ENCODE measurements at regions not wholly inside any gene's neighbourhood (a gene's known extent, or its start where the extent isn't known, plus 50 kb on each side); places are given as distances from the start of the nearest gene placed in this dataset.

DNA sequence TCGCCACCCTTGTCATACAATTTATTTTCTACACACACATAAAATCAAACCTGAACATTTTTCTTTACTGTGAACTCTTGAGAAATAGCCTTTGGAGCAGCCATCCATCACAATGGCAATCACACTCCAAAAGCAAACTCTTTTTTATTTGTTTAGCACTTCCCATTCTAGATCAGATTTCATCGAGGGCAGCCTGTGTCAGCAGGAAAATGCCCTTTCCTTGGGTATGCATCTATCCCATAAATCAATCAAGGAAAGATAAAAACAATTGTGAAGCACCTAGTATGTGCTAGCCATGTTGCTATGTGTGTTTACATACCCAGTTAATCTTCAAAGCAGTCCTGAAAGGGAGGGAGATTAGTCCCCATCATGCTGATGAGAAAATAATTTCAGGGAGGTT, 484.1 kb upstream of the USP24 start:
- no peak for TF ChIP-seq EZH2phosphoT487 (IDR thresholded peaks at IDR 0.05; ENCODE audit: borderline replicate concordance, low read length)
- TF ChIP-seq, protein P1, sequence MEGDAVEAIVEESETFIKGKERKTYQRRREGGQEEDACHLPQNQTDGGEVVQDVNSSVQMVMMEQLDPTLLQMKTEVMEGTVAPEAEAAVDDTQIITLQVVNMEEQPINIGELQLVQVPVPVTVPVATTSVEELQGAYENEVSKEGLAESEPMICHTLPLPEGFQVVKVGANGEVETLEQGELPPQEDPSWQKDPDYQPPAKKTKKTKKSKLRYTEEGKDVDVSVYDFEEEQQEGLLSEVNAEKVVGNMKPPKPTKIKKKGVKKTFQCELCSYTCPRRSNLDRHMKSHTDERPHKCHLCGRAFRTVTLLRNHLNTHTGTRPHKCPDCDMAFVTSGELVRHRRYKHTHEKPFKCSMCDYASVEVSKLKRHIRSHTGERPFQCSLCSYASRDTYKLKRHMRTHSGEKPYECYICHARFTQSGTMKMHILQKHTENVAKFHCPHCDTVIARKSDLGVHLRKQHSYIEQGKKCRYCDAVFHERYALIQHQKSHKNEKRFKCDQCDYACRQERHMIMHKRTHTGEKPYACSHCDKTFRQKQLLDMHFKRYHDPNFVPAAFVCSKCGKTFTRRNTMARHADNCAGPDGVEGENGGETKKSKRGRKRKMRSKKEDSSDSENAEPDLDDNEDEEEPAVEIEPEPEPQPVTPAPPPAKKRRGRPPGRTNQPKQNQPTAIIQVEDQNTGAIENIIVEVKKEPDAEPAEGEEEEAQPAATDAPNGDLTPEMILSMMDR (conservative IDR thresholded peaks at IDR 0.05; ENCODE audit: low read depth, low read length) = no peak
